Parathyroid adenoma (tissue), 2 donors: ENCODE measurements at regions not wholly inside any gene's neighbourhood (a gene's known extent, or its start where the extent isn't known, plus 50 kb on each side); places are given as distances from the start of the nearest gene placed in this dataset.
"Not testable (repeated sequence)": the region's sequence is repeated elsewhere in the genome, so short reads cannot be mapped to it uniquely, and the experiment has no call there.

Source experiments
- H2AFZ ChIP-seq: fragments of 300-600 bp; sonication (generic); one replicate; pipeline ENCODE4 v1.7.0; 2017; ENCODE audit warnings: antibody characterized with exemption, mild to moderate bottlenecking
- H3K27ac ChIP-seq: fragments of 300-600 bp; sonication (generic); one replicate; pipeline ENCODE4 v1.7.0; 2017
- H3K27me3 ChIP-seq: fragments of 300-600 bp; sonication (generic); one replicate; pipeline ENCODE4 v1.7.0; 2017; ENCODE audit warnings: low read length; ENCODE audit not compliant: control insufficient read depth, insufficient read depth
- H3K36me3 ChIP-seq: fragments of 300-600 bp; sonication (generic); one replicate; pipeline ENCODE4 v1.7.0; 2017; ENCODE audit warnings: low read length; ENCODE audit not compliant: control insufficient read depth, insufficient read depth
- H3K4me1 ChIP-seq: fragments of 300-600 bp; sonication (generic); one replicate; pipeline ENCODE4 v1.7.0; 2017; ENCODE audit warnings: control low read depth
- H3K4me2 ChIP-seq: fragments of 300-600 bp; sonication (generic); one replicate; pipeline ENCODE4 v1.7.0; 2017; ENCODE audit warnings: low read length
- H3K4me3 ChIP-seq: fragments of 300-600 bp; sonication (generic); one replicate; pipeline ENCODE4 v1.7.0; 2017; ENCODE audit warnings: low read depth, low read length
- H3K79me2 ChIP-seq: fragments of 300-600 bp; sonication (generic); one replicate; pipeline ENCODE4 v1.7.0; 2017; ENCODE audit warnings: control low read depth
- H3K9ac ChIP-seq: fragments of 300-600 bp; sonication (generic); one replicate; pipeline ENCODE4 v1.7.0; 2017; ENCODE audit warnings: mild to moderate bottlenecking
- H3K9me3 ChIP-seq: fragments of 300-600 bp; sonication (generic); one replicate; pipeline ENCODE4 v1.7.0; 2017; ENCODE audit warnings: low read length; ENCODE audit not compliant: control insufficient read depth
- donor health status: primary hyperparathyroidism.

DNA sequence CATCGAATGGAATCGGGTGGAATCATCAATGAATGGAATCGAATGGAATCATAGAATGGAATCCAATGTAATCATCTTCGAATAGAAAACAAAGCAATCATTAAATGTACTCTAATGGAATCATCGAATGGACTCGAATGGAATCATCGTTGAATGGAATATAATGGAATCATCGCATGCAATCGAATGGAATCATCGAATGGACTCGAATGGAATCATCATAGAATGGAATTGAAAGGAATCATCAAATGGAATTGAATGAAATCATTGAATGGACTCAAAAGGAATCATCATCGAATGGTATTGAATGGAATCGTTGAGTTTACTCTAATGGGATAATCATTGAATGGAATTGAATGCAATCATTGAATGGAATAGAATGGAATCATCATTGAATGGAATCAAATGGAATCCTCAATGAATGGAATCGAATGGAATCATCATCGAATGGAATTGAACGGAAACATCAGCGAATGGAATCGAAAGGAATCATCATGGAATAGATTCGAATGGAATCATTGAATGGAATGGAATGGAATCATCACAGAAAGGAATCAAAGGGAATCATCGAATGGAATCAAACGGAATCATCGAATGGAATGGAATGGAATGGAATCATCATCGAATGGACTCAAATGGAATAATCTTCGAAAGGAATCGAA is 234.9 kb downstream of the SHCBP1 start:
- H3K79me2 ChIP-seq, H3K9ac ChIP-seq, H3K27ac ChIP-seq, H3K4me2 ChIP-seq, H2AFZ ChIP-seq, H3K4me1 ChIP-seq, H3K4me3 ChIP-seq, H3K9me3 ChIP-seq, H3K36me3 ChIP-seq, H3K27me3 ChIP-seq: not testable (repeated sequence)

GRCh38 chr16:46384285-46385061 is 236.7 kb downstream of the SHCBP1 start:
- not testable (repeated sequence) for H3K36me3 ChIP-seq, H3K9ac ChIP-seq, H3K79me2 ChIP-seq, H3K9me3 ChIP-seq, H3K27me3 ChIP-seq, H3K4me2 ChIP-seq, H2AFZ ChIP-seq, H3K4me1 ChIP-seq, H3K4me3 ChIP-seq, H3K27ac ChIP-seq

GRCh38 chr16:46383581-46383980 is 237.6 kb downstream of the SHCBP1 start:
- H3K4me1 ChIP-seq, H3K27me3 ChIP-seq, H3K27ac ChIP-seq, H3K9ac ChIP-seq, H3K36me3 ChIP-seq, H3K79me2 ChIP-seq, H3K4me3 ChIP-seq, H2AFZ ChIP-seq, H3K4me2 ChIP-seq, H3K9me3 ChIP-seq: not testable (repeated sequence)

DNA sequence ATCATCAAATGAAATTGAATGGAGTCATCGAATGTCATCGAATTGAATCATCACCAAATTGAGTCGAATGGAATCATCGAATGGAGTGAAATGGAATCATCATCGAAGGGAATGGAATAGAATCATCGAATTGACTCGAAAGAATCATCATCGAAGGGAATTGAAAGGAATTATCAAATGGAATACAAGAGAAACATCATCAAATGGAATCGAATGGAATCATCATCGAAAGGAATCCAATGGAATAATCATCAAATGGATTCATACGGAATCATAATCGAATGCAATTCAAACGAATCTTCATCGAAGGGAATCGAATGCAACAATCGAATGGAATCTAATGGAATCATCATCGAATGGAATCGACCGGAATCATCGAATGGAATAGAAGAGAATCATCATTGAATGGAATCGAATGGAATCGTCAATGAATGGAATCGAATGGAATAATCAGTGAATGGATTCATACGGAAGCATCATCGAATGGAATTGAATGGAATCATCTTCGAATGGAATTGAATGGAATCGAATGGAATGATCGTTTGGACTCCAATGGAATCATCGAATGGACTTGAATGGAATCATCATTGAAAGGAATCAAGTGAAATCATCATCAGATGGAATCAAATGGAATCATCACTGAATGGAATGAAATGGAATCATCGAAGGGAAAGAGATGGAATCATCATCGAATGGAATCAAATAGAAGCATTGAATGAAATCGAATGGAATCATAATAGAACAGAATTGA is 238.2 kb downstream of the SHCBP1 start:
- not testable (repeated sequence) for H2AFZ ChIP-seq, H3K9me3 ChIP-seq, H3K27ac ChIP-seq, H3K79me2 ChIP-seq, H3K36me3 ChIP-seq, H3K4me2 ChIP-seq, H3K27me3 ChIP-seq, H3K9ac ChIP-seq, H3K4me1 ChIP-seq, H3K4me3 ChIP-seq

DNA sequence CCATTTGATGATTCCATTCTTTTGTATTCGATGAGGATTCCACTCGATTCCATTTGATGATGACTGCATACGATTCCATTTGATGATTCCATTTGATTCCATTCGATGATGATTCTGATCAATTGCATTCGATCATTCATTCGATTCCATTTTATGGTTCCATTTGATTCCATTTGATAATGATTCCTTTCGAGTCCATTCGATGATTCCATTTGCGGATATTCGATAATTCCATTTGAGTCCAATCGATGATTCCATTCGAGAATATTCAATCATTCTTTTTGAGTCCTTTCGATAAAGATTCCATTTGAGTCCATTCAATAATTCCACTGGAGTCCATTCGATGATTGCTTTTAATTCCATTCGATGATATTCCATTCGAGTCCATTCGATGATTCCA is 239.1 kb downstream of the SHCBP1 start:
- not testable (repeated sequence) for H3K27ac ChIP-seq, H3K27me3 ChIP-seq, H3K36me3 ChIP-seq, H3K4me3 ChIP-seq, H3K4me2 ChIP-seq, H2AFZ ChIP-seq, H3K79me2 ChIP-seq, H3K9ac ChIP-seq, H3K4me1 ChIP-seq, H3K9me3 ChIP-seq

DNA sequence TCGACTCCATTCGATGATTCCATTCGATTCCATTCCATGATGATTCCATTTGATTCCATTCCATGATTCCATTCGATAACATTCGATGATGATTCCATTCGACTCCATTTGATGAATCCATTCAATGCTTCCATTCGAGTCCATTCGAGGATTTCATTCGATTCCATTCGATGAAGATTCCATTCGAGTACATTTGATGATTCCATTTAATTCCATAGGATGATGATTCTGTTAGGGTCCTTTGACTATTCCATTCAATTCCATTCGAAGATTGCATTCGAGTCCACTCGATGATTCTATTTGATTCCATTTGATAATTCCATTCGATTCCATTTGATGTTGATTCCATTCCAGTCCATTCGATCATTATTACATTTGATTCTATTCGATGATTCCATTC is 239.8 kb downstream of the SHCBP1 start:
- not testable (repeated sequence) for H3K9me3 ChIP-seq, H3K9ac ChIP-seq, H3K4me1 ChIP-seq, H3K36me3 ChIP-seq, H3K27me3 ChIP-seq, H3K27ac ChIP-seq, H3K79me2 ChIP-seq, H3K4me3 ChIP-seq, H2AFZ ChIP-seq, H3K4me2 ChIP-seq
